ENCODE measurements at regions not wholly inside any gene's neighbourhood (a gene's known extent, or its start where the extent isn't known, plus 50 kb on each side); places are given as distances from the start of the nearest gene placed in this dataset.

DNA sequence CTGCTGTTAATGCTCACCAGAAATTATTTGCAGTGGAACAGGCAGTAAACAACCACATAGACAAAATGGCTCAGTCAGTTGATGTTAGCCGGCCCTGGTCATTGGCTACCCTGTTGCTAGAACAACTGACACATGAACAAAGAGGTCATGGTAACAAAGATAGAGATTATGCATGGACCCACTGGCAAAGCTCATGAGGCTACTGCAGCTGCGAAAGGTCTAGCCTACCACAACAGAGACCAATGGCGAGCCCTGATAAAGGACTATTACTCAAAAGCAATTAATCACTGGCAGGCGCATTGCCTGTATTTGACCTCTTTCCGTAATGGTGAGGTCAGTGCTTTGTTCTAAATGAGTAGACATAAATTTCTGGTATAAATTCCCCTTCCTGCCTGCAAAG, 474.2 kb downstream of the DSC3 start:
- TF ChIP-seq, protein P1, sequence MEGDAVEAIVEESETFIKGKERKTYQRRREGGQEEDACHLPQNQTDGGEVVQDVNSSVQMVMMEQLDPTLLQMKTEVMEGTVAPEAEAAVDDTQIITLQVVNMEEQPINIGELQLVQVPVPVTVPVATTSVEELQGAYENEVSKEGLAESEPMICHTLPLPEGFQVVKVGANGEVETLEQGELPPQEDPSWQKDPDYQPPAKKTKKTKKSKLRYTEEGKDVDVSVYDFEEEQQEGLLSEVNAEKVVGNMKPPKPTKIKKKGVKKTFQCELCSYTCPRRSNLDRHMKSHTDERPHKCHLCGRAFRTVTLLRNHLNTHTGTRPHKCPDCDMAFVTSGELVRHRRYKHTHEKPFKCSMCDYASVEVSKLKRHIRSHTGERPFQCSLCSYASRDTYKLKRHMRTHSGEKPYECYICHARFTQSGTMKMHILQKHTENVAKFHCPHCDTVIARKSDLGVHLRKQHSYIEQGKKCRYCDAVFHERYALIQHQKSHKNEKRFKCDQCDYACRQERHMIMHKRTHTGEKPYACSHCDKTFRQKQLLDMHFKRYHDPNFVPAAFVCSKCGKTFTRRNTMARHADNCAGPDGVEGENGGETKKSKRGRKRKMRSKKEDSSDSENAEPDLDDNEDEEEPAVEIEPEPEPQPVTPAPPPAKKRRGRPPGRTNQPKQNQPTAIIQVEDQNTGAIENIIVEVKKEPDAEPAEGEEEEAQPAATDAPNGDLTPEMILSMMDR (IDR thresholded peaks at IDR 0.05), result no peak
- no peak for TF ChIP-seq POLR2A (IDR thresholded peaks at IDR 0.05)
